CD4-positive, alpha-beta T cell treated with Interleukin-10 for 1 hour (primary cell): ENCODE measurements at regions not wholly inside any gene's neighbourhood (a gene's known extent, or its start where the extent isn't known, plus 50 kb on each side); places are given as distances from the start of the nearest gene placed in this dataset.
"Not testable (repeated sequence)": the region's sequence is repeated elsewhere in the genome, so short reads cannot be mapped to it uniquely, and the experiment has no call there.

Source experiments
- DNase-seq: peaks from one replicate; pipeline ENCODE4 v3.0.0-alpha.2; 2020

- DNase-seq = no peak
Measured at GRCh38 chr20:6295867-6296256, 173.0 kb upstream of the FERMT1 start.

- DNase-seq = no peak
Measured at GRCh38 chr20:6295127-6295866, 172.5 kb upstream of the FERMT1 start.

- no peak for DNase-seq
Measured at GRCh38 chr20:6287471-6287870, 164.6 kb upstream of the FERMT1 start.

GRCh38 chr20:6282642-6283041, 159.8 kb upstream of the FERMT1 start:
- DNase-seq = no peak

- DNase-seq = no peak
Measured at GRCh38 chr20:6277661-6278240, 154.9 kb upstream of the FERMT1 start.

- not testable (repeated sequence) for DNase-seq
Measured at GRCh38 chr20:6270404-6270803, 147.6 kb upstream of the FERMT1 start.

GRCh38 chr20:6269168-6269873, 146.5 kb upstream of the FERMT1 start:
- no peak for DNase-seq

- DNase-seq = no peak
Measured at GRCh38 chr20:6265204-6265904, 142.5 kb upstream of the FERMT1 start.

DNA sequence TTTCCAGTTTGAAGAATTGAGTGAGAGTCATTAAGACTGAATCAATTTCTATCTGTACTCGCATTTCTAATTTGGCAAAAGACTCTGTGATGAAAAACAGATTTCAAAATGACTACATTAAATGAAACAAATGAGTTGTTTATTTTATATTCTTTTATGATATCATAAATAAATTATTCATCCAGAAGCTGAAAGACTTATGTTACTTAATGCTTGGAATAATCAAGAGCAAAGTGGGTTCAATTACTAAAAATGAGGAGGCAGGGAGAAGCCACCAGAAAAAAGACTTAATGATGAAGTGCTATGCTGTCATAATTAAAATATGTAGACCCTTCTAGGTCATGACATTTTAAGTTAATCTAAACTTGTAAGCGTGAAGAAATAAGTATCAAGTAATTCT, 130.6 kb upstream of the FERMT1 start:
- no peak for DNase-seq

GRCh38 chr20:6245436-6245835, 122.6 kb upstream of the FERMT1 start:
- no peak for DNase-seq

- DNase-seq = no peak
Measured at GRCh38 chr20:6241591-6241990, 118.8 kb upstream of the FERMT1 start.

- DNase-seq = no peak
Measured at GRCh38 chr20:6240059-6240458, 117.2 kb upstream of the FERMT1 start.

- no peak for DNase-seq
Measured at GRCh38 chr20:6238421-6238820, 115.6 kb upstream of the FERMT1 start.

GRCh38 chr20:6235510-6235909, 112.7 kb upstream of the FERMT1 start:
- DNase-seq = no peak

DNA sequence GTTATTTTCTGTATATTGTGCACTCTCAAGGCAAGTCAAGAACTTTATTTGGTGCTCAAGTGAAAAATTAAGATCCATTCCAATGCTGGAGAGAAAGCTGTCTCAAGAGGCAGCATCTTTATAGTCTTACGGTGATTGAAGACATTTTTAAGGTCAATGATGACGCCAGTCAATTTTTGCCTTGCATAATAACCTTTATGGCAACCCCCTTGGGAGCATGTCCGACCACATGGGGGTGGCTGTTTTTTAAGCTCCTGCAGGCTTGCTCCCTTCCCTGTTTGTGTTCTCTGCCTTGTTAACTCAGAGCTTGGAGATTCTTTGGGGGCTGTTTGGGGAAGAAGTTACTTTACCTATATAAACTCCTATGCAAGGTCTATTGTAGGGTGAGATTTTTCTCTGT, 109.6 kb upstream of the FERMT1 start:
- DNase-seq = no peak

DNA sequence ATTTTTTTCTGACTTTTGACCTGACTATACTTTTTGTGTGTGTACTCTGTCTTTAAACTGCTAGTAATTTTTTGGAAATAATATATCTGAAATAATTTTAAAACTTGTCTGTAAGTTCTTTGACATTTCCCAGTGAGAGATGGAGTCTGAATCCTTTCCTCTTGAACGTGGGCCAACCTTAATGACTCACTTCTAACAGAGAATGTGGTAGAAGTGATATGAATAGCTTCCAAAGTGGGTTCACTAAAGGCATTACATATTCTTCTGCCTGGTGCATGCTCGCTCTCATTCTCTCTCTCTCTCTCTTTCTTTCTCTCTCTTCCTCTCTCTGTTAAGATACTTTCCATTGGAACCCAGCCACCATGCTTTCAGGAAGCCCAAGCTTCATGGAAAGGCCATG, 108.7 kb upstream of the FERMT1 start:
- no peak for DNase-seq

- no peak for DNase-seq
Measured at GRCh38 chr20:6228302-6228843, 105.5 kb upstream of the FERMT1 start.

DNA sequence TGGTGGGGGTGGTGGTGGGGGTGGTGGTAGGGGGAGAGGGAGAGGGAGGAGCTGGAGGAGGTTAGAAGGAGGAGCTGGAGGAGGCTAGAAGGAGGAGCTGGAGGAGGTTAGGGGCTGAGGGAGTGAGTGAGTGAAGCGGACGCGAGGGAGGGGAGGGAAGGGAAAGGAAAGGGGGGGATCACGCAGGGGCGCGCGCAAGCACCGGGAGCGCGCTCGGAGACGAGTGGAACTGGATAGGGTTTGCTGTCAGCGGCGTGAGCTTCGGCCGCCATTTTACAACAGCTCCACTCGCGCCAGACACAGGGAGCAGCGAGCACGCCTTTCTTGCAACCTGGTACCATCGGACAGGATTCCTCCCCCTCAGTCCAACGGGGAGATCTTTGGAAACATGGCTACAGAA, 90.5 kb upstream of the FERMT1 start:
- no peak for DNase-seq

DNA sequence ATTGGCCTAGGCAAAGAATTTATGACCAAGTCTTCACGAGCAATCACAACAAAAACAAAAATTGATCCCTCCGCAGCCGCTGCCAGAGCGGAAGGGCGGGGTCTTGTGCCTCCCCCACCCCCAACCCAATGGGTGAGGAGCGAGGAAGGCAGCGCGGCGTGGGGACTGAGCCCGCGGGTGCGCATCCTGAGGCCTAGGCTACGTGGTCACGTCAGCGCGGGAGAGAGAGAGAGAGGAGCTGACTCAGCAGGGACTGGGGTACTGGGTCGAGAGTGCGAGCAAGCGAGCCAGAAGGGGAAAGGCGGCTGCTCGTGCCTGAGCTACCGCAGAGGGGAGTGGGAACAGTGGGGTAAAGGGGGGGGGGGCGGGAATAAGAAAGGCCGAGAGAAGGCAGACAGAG, 90.1 kb upstream of the FERMT1 start:
- DNase-seq = no peak

GRCh38 chr20:6209093-6209492, 86.3 kb upstream of the FERMT1 start:
- DNase-seq = no peak

GRCh38 chr20:6200092-6200491, 77.3 kb upstream of the FERMT1 start:
- DNase-seq = no peak

DNA sequence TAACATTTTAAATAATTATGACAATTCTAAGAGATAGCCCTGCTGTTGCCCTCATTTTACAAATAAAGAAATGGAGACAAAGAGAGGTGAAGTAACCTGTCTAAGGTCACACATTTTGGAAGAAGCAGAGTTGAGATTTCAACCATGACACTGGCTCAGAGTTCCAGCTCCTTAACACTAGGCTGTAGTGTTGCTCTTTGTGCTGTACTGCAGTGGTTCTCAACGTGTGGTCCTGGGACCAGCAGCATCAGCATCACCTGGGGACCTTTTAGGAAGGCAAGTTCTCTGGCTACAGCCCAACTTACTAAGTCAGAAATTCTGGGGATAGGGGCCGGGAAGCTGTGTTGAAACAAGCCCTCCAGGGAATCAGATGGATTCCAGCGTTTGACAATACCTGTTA, 62.4 kb upstream of the FERMT1 start:
- no peak for DNase-seq

DNA sequence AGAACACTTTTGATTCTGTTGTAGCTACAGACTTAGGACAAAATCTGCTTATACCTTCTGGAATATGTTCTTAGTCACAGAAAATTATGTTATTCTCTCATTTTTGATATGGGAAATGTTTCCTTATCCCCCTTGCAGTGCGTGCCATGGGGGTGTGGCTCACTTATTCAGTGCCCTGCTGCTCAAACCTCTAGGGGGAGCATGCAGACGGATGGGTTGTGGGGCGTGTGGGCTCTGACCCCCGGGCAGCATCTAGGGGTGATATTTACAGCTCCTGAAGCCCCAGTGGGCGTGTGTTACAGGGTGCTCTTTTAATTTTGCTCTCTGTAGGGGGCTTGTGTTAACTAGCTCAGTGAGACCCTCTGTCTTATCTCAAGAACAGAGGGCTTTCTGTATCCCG, 61.3 kb upstream of the FERMT1 start:
- no peak for DNase-seq
